Vagina (tissue), 2 donors: ENCODE measurements at regions not wholly inside any gene's neighbourhood (a gene's known extent, or its start where the extent isn't known, plus 50 kb on each side); places are given as distances from the start of the nearest gene placed in this dataset.
A peak's percentile ranks its signal among the peaks of the same experiment; 100 is the strongest.
"Not testable (repeated sequence)": the region's sequence is repeated elsewhere in the genome, so short reads cannot be mapped to it uniquely, and the experiment has no call there.

ENCODE experiments used
- DNase-seq, 2 donors: peaks; one replicate each; pipeline ENCODE4 v3.0.0-alpha.2; 2017; ENCODE audit errors: extremely low spot score in 2 of 2
- H3K27ac ChIP-seq: fragments of 200-600 bp; sonication (generic); one replicate; pipeline ENCODE4 v1.5.1; 2019
- H3K27me3 ChIP-seq: fragments of 200-600 bp; sonication (generic); one replicate; pipeline ENCODE4 v1.5.1; 2019
- H3K36me3 ChIP-seq, 2 donors: fragments of 200-600 bp; sonication (generic); one replicate each; pipeline ENCODE4 v1.5.1; 2017 to 2019
- H3K4me1 ChIP-seq: fragments of 200-600 bp; sonication (generic); one replicate; pipeline ENCODE4 v1.5.1; 2019
- H3K4me3 ChIP-seq, 2 donors: fragments of 200-600 bp; sonication (generic); 1 replicate in 1 of 2; 2 replicates in 1 of 2; pipeline ENCODE4 v1.5.1; 2016 to 2019
- H3K9me3 ChIP-seq: fragments of 200-600 bp; sonication (generic); one replicate; pipeline ENCODE4 v1.5.1; 2019
- POLR2A ChIP-seq, 2 donors: fragments of 450-650 bp; IDR thresholded peaks; one replicate each; pipeline ENCODE4 v1.6.1; 2017; ENCODE audit warnings: antibody characterized with exemption in 2 of 2, mild to moderate bottlenecking in 2 of 2, moderate library complexity in 2 of 2
- POLR2AphosphoS5 ChIP-seq, 2 donors: sonication (generic); formaldehyde crosslinking; IDR thresholded peaks; one replicate each; pipeline ENCODE4 v1.9.0; 2017; ENCODE audit warnings: antibody characterized with exemption in 2 of 2, mild to moderate bottlenecking in 2 of 2, low read depth in 1 of 2; ENCODE audit not compliant: insufficient read depth in 1 of 2
- intact Hi-C: fragments of 100-400 bp; cut with DNase I; formaldehyde crosslinking; loops from one replicate; pipeline ENCODE4 v1.15.1; 2023
- TF ChIP-seq, protein P1 (sequence below), 3 experiments: fragments of 450-650 bp in 2 of 3; fragments of 200-600 bp in 1 of 3; sonication (generic) in 1 of 3; IDR thresholded peaks; one replicate each; pipeline ENCODE4 v1.5.1; 2017 to 2019; ENCODE audit warnings: antibody characterized with exemption in 3 of 3, mild to moderate bottlenecking in 2 of 3, moderate library complexity in 2 of 3

DNA sequence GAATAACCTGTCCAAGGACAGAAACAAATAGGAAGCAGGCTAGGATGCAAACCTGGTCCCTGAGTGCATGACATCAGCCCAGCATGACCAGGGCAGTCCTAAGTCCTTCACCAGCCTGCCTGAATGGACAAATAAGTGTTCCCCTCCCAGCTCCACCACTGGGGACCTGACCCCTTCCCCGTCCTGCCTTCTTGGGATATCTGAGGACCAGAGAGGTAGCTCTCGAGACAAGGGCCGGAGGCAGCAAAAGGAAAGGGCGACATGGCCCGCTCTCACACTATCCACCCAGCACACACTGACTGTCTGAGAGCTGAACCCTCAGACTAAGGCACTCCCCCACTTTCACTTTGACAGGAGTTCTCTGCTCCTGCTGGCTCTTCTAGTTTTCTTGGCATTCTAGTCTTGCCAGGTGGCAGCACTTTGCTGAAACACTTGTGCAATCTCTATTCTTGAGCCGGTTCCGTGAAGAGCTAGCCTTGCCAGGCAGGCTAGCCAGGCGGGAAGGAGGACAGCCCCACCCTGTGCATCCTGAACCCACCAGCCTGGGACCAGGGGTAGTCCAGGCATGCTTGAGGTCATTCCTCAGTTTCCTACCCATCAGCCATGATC lies 251.1 kb upstream of the RAB4A start:
- TF ChIP-seq POLR2AphosphoS5 (IDR thresholded peaks at IDR 0.05; ENCODE audit: insufficient read depth in 1 of 2, low read depth in 1 of 2), result peak in 1 of 2 donors; percentile 16
- no peak for TF ChIP-seq POLR2A (IDR thresholded peaks at IDR 0.05)
- no peak for DNase-seq
- no peaks in the 10 kb centered on the region for H3K27me3 ChIP-seq

DNA sequence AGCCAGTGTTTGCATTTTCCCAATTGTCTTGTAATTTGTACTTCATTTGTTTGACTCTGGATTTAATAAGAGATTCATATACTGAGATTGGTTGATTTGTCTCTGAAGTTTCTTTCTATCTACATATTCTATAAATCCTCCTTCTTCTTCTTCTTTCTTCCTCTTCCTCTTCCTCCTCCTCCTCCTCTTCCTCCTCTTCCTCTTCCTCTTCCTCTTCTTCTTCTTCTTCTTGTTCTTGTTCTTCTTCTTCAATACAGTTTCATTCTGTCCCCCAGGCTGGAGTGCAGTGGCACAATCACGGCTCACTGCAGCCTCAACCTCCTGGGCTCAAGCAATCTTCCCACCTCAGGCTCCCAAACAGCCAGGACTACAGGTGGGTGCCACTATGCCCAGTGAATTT lies 249.9 kb upstream of the RAB4A start:
- H3K9me3 ChIP-seq, H3K4me3 ChIP-seq, H3K27ac ChIP-seq, DNase-seq, H3K36me3 ChIP-seq, intact Hi-C loops, H3K27me3 ChIP-seq: not testable (repeated sequence)
- peaks cover 10% of the 10 kb centered on the region for H3K4me1 ChIP-seq

More for the DNA sequence above, 251.1 kb upstream of the RAB4A start:
- Histone ChIP-seq H3K9me3 (no peaks in the 10 kb centered on the region), H3K4me3 (no peak overlapping the region), H3K36me3 (no peaks in the 10 kb centered on the region), H3K27ac (no peak overlapping the region), H3K4me1 (peaks cover 6% of the 10 kb centered on the region)
- intact Hi-C loops, result no loop called here

DNA sequence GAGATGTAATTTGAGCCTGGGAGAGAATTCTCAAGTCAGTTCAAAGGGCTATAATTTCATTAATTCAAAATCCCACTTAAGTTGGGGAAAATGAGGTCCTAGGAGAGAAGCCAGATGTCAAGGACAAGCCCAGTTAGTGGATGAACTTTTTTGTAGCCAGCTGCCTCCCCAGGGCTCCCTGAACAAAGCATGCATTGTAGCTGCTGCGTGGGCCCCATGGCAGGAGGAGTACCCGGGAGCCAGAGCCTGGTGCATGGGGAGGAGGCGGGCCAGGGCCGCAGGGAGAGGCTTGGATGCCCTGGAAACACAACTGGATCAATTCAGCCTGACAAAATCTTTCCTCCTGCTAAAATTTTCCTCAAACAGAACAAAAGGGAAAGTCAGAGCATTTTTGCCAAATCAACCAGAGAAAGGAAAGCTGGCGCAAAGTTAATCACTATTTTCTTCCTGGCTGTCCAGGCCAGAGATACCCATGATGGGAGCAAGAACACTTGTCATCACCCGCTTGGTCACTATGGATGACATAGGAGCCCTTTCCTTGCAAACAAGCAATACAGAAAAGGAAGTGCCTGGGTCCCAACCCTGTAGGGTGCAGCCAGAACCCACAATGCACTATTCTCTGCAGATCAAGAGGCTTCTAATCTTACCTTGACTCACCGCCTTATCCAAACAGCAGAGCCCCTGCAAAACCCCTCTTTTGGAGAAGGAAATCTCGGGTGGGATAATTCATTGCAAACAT lies 248.1 kb upstream of the RAB4A start:
- TF ChIP-seq POLR2AphosphoS5 (IDR thresholded peaks at IDR 0.05; ENCODE audit: insufficient read depth in 1 of 2, low read depth in 1 of 2), result no peak
- TF ChIP-seq POLR2A (IDR thresholded peaks at IDR 0.05), result no peak
- TF ChIP-seq, protein P1, sequence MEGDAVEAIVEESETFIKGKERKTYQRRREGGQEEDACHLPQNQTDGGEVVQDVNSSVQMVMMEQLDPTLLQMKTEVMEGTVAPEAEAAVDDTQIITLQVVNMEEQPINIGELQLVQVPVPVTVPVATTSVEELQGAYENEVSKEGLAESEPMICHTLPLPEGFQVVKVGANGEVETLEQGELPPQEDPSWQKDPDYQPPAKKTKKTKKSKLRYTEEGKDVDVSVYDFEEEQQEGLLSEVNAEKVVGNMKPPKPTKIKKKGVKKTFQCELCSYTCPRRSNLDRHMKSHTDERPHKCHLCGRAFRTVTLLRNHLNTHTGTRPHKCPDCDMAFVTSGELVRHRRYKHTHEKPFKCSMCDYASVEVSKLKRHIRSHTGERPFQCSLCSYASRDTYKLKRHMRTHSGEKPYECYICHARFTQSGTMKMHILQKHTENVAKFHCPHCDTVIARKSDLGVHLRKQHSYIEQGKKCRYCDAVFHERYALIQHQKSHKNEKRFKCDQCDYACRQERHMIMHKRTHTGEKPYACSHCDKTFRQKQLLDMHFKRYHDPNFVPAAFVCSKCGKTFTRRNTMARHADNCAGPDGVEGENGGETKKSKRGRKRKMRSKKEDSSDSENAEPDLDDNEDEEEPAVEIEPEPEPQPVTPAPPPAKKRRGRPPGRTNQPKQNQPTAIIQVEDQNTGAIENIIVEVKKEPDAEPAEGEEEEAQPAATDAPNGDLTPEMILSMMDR (IDR thresholded peaks at IDR 0.05), result no peak
- Histone ChIP-seq H3K36me3 (no peaks in the 10 kb centered on the region), H3K27me3 (no peaks in the 10 kb centered on the region), H3K27ac (no peak overlapping the region), H3K4me3 (no peak overlapping the region), H3K4me1 (peaks cover 10% of the 10 kb centered on the region), H3K9me3 (no peaks in the 10 kb centered on the region)
- peak in 1 of 2 donors; percentile 25 for DNase-seq
- intact Hi-C loops, result no loop called here

DNA sequence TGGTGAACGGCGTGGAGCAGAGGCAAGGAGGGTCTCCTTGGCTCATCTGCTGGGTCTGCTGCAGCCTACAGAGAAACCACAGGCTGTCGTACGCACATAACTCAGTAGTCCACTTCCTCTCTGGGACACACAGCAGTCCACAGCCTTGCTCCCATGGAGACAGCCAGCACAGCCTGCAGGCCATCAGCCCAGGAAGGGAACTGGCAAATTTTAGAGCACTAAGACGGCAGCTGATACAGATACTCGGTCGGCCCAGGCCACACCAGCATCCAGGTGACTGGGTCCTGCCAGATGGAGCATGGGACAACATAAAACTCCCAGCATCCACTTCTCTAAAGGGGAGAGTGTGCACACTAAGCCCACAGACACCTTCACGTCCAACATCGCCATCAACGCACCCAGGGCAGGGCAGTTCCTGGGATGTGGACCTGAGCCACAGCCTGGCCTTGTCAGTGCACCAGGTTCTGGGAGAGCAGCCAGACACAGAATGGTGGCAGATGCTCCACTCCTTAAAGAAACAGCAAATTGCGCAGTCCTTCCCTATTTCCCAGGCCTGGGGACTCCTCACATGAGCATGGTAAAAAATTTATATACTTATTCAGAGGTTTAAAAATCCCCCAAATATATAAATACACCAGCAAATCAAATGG lies 247.1 kb upstream of the RAB4A start:
- H3K27ac ChIP-seq, result no peak overlapping the region
- H3K4me1 ChIP-seq, result peaks cover 10% of the 10 kb centered on the region
- H3K4me3 ChIP-seq, result no peak overlapping the region
- TF ChIP-seq POLR2A (IDR thresholded peaks at IDR 0.05) (no peak), POLR2AphosphoS5 (IDR thresholded peaks at IDR 0.05; ENCODE audit: insufficient read depth in 1 of 2, low read depth in 1 of 2) (no peak)
- TF ChIP-seq, protein P1 (IDR thresholded peaks at IDR 0.05), result no peak
- peak in 1 of 2 donors; percentile 78 for DNase-seq
- no peaks in the 10 kb centered on the region for H3K9me3 ChIP-seq
- H3K36me3 ChIP-seq, result no peaks in the 10 kb centered on the region
- H3K27me3 ChIP-seq, result no peaks in the 10 kb centered on the region
- intact Hi-C loops, result no loop called here

DNA sequence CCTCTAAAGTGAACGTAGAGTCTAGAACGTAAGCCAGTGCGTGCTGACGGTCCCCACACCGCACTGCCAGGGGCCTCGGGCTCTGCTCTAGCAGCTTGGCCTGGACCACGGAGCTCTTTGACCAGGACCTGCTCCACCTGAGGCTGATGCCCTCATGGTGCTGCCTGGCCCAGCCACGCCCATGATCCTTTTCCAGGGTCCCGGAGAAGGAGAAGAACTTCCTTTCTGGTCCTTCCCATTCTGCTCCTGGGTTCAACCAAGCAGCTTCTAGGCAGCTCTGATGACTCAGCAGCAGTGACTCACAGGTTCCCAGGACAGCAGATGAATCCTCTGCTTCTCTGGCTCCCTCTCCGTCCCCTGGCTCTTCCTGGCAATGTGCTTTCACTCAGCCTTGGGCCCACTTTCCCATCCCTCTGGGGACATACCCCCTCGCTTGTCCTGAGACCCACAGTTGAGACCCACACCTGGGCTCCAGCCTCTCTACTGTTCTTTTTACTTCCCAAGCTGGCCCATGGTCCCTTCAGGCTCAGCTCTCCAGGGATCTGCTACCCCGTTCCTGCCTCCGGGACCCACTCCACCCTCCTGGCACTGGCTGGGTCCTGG lies 246.3 kb upstream of the RAB4A start:
- TF ChIP-seq, protein P1 (IDR thresholded peaks at IDR 0.05), result no peak
- peak in 1 of 2 donors; percentile 27 for TF ChIP-seq POLR2AphosphoS5 (IDR thresholded peaks at IDR 0.05; ENCODE audit: insufficient read depth in 1 of 2, low read depth in 1 of 2)
- peak in 1 of 2 donors; percentile 87 for DNase-seq
- Histone ChIP-seq H3K27ac (no peak overlapping the region), H3K4me3 (no peak overlapping the region), H3K36me3 (no peaks in the 10 kb centered on the region), H3K9me3 (no peaks in the 10 kb centered on the region), H3K27me3 (no peaks in the 10 kb centered on the region), H3K4me1 (peaks cover 10% of the 10 kb centered on the region)
- intact Hi-C loops, result no loop called here
